NCI-H345 treated with DMSO at 0.1 percent for 48 hours (cell line): ENCODE measurements at regions not wholly inside any gene's neighbourhood (a gene's known extent, or its start where the extent isn't known, plus 50 kb on each side); places are given as distances from the start of the nearest gene placed in this dataset.
"Not testable (repeated sequence)": the region's sequence is repeated elsewhere in the genome, so short reads cannot be mapped to it uniquely, and the experiment has no call there.

Source experiments
- DNase-seq: peaks from one replicate; lab custom pipeline; 2025; ENCODE audit not compliant: unreplicated experiment; lab: John Stamatoyannopoulos, UW

- DNase-seq: no peak
Measured at GRCh38 chr22:22122348-22123117, 122.1 kb upstream of the VPREB1 start.

GRCh38 chr22:22121445-22121844 lies 123.1 kb upstream of the VPREB1 start:
- DNase-seq: no peak

GRCh38 chr22:22120160-22120559 lies 124.4 kb upstream of the VPREB1 start:
- no peak for DNase-seq

- no peak for DNase-seq
Measured at GRCh38 chr22:22118987-22119386, 125.6 kb upstream of the VPREB1 start.

GRCh38 chr22:22117864-22118544 lies 126.6 kb upstream of the VPREB1 start:
- DNase-seq: not testable (repeated sequence)

- DNase-seq: not testable (repeated sequence)
Measured at GRCh38 chr22:22116997-22117770, 127.4 kb upstream of the VPREB1 start.

- no peak for DNase-seq
Measured at GRCh38 chr22:22113701-22114100, 130.9 kb upstream of the VPREB1 start.

GRCh38 chr22:22112533-22113294 lies 130.1 kb upstream of the TOP3B start:
- no peak for DNase-seq

GRCh38 chr22:22111983-22112382 lies 129.4 kb upstream of the TOP3B start:
- DNase-seq: no peak

GRCh38 chr22:22111267-22111751 lies 128.7 kb upstream of the TOP3B start:
- no peak for DNase-seq

- no peak for DNase-seq
Measured at GRCh38 chr22:22110548-22111266, 128.1 kb upstream of the TOP3B start.

- DNase-seq: no peak
Measured at GRCh38 chr22:22109693-22110466, 127.3 kb upstream of the TOP3B start.

- DNase-seq: no peak
Measured at GRCh38 chr22:22106855-22107254, 124.3 kb upstream of the TOP3B start.

- DNase-seq: no peak
Measured at GRCh38 chr22:22105364-22105763, 122.8 kb upstream of the TOP3B start.

GRCh38 chr22:22103078-22103875 lies 120.7 kb upstream of the TOP3B start:
- DNase-seq: no peak

GRCh38 chr22:22099833-22100812 lies 117.5 kb upstream of the TOP3B start:
- no peak for DNase-seq

- DNase-seq: no peak
Measured at GRCh38 chr22:22099194-22099486, 116.6 kb upstream of the TOP3B start.
